Lung (tissue), 11 donors: ENCODE measurements at regions not wholly inside any gene's neighbourhood (a gene's known extent, or its start where the extent isn't known, plus 50 kb on each side); places are given as distances from the start of the nearest gene placed in this dataset.

ENCODE experiments used
- ATAC-seq: fragments of 200-7000 bp; cut with Tn5 transposase; one replicate; pipeline ENCODE4 v1.9.1; 2020; ENCODE audit warnings: moderate number of reproducible peaks; ENCODE audit not compliant: insufficient read depth, low FRiP score
- DNase-seq, 3 donors: peaks; one replicate each; pipeline ENCODE4 v3.0.0-alpha.2; 2013 to 2017
- H3K27ac ChIP-seq, 2 donors: one replicate each; pipeline ENCODE4 v1.5.1; 2013; ENCODE audit warnings: mild to moderate bottlenecking in 2 of 2, moderate library complexity in 2 of 2, control low read depth in 1 of 2, inconsistent platforms in 1 of 2, low read depth in 1 of 2, low read length in 1 of 2
- H3K27me3 ChIP-seq, 3 donors: one replicate each; pipeline ENCODE4 v1.5.1; 2013; ENCODE audit warnings: low read length in 2 of 3; ENCODE audit not compliant: control insufficient read depth in 3 of 3, insufficient read depth in 3 of 3
- H3K36me3 ChIP-seq, 4 donors: one replicate each; pipeline ENCODE4 v1.5.1; 2013; ENCODE audit warnings: low read length in 4 of 4, mild to moderate bottlenecking in 1 of 4, moderate library complexity in 1 of 4; ENCODE audit not compliant: control insufficient read depth in 4 of 4, insufficient read depth in 4 of 4
- H3K4me1 ChIP-seq, 5 donors: one replicate each; pipeline ENCODE4 v1.5.1; 2013; ENCODE audit warnings: low read length in 5 of 5, mild to moderate bottlenecking in 2 of 5, moderate library complexity in 1 of 5; ENCODE audit not compliant: control insufficient read depth in 5 of 5, insufficient read depth in 5 of 5
- H3K4me3 ChIP-seq: one replicate; pipeline ENCODE4 v1.5.1; 2013; ENCODE audit warnings: mild to moderate bottlenecking, control low read depth, moderate library complexity
- H3K9ac ChIP-seq, 2 donors: one replicate each; pipeline ENCODE4 v1.5.1; 2013; ENCODE audit warnings: low read length in 2 of 2, control low read depth in 1 of 2; ENCODE audit not compliant: insufficient read depth in 1 of 2
- H3K9me3 ChIP-seq, 4 donors: one replicate each; pipeline ENCODE4 v1.5.1; 2013; ENCODE audit warnings: low read length in 3 of 4, mild to moderate bottlenecking in 1 of 4, moderate library complexity in 1 of 4; ENCODE audit not compliant: control insufficient read depth in 4 of 4, insufficient read depth in 3 of 4
- WGBS, 2 donors: extraction: QIAGEN DNeasy Blood & Tissue Kit; methylation state at CpG; one replicate each; pipeline ENCODE4 v1.1.7; 2013; 5-methylcytosine and 5-hydroxymethylcytosine counted together
- TF ChIP-seq, protein P1 (sequence below): IDR thresholded peaks from 2 replicates; pipeline ENCODE4 v1.5.1; 2012; ENCODE audit warnings: mild to moderate bottlenecking; ENCODE audit errors: control extremely low read depth, extremely low read depth
- donor health status: control.
- donor health status: control.
- donor health status: Bipolar disorder and iron deficiency.
- donor health status: healthy.
- donor health status: DM: yes; HTN: yes; CAD: no.

DNA sequence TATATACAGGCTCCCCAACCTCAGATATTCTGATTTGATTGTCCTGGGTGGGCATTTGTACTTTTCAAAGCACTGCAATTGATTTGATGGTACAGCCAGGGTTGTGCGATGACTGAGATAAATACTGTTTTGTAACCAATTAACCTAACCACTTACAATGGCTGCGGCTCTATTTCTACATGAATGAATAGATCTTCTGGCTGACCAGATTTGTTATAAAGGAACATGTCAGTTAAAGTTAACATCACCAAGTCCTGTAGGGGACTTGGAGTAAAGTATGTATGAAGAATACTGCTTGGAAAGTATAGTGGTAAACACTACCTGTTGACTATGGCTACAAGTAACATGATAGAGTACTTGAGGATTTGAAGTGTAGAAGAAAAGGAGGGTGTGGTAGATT lies 369.2 kb upstream of the JAG1 start:
- ATAC-seq: no peak
- no peak overlapping the region for H3K27ac ChIP-seq
- H3K27me3 ChIP-seq: no peaks in the 10 kb centered on the region
- no peaks in the 10 kb centered on the region for H3K36me3 ChIP-seq
- TF ChIP-seq, protein P1, sequence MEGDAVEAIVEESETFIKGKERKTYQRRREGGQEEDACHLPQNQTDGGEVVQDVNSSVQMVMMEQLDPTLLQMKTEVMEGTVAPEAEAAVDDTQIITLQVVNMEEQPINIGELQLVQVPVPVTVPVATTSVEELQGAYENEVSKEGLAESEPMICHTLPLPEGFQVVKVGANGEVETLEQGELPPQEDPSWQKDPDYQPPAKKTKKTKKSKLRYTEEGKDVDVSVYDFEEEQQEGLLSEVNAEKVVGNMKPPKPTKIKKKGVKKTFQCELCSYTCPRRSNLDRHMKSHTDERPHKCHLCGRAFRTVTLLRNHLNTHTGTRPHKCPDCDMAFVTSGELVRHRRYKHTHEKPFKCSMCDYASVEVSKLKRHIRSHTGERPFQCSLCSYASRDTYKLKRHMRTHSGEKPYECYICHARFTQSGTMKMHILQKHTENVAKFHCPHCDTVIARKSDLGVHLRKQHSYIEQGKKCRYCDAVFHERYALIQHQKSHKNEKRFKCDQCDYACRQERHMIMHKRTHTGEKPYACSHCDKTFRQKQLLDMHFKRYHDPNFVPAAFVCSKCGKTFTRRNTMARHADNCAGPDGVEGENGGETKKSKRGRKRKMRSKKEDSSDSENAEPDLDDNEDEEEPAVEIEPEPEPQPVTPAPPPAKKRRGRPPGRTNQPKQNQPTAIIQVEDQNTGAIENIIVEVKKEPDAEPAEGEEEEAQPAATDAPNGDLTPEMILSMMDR: no peak
- no peaks in the 10 kb centered on the region for H3K4me1 ChIP-seq
- no peak for DNase-seq
- H3K4me3 ChIP-seq: no peak overlapping the region
- H3K9me3 ChIP-seq: no peaks in the 10 kb centered on the region
- 95 to 99% methylated on average over 2 of the region's 2 CpGs for WGBS, 2 donors
- H3K9ac ChIP-seq: no peak overlapping the region

DNA sequence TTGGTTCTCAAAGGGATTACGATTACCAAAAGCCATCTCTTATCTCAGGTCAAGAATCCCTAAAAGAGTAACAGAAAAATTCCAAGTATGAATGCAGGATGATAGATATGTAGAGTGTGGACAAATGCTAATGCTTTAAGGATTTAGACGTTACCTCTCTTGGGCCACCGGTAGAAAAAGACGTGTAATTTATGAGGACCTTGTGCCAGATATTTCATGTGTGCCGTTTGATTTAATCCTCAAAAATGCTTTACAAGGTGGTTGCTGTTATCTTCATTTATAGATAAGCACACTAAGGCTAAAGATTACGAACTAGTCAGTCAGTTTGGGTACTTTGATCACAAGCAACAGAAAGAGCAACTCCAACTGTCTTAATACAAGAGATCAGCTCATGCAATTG lies 370.8 kb upstream of the JAG1 start:
- Histone ChIP-seq H3K27me3 (no peaks in the 10 kb centered on the region), H3K27ac (no peak overlapping the region), H3K36me3 (no peaks in the 10 kb centered on the region), H3K4me1 (no peaks in the 10 kb centered on the region), H3K9ac (no peak overlapping the region), H3K9me3 (no peaks in the 10 kb centered on the region), H3K4me3 (no peak overlapping the region)
- ATAC-seq: no peak
- TF ChIP-seq, protein P1: no peak
- WGBS, 2 donors: 73 to 84% methylated on average over 6 of the region's 6 CpGs
- DNase-seq: no peak

DNA sequence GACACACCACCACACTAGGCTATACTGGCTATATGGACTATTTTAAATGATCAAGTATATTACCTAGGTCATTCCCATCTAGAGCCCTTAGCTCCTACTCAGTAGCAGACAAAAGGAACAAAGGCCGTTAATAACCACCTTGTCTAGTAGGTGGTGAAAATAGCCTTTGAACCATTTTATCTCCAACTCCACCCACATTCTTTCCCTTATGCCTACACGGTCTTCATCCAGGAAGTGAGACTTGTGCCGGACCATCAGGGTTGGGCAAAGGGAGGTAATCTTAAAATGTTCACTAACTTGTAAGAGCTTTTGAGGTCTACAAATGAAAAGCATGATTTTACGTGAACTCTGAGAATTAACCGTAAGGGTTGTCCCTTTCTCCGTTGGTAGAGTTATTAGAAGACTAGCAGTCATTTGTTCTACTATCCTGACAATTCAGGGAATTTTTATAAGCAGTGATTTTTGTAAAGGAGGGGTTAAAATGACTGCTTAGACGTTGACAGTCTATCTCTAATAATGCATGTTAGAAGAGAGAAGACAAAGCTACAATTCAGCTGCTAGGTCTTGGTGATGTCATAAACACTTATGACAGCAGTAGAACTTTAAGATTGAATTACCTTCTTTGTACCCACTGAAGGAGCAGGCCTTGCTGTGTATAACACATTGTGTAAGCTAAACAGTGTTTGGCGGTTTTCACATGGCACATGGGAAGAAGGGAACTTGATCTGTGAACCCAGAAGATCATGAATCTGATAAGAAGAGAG lies 371.8 kb upstream of the JAG1 start:
- Histone ChIP-seq H3K4me3 (no peak overlapping the region), H3K4me1 (no peaks in the 10 kb centered on the region), H3K9ac (no peak overlapping the region), H3K27me3 (no peaks in the 10 kb centered on the region), H3K36me3 (no peaks in the 10 kb centered on the region), H3K27ac (no peak overlapping the region), H3K9me3 (no peaks in the 10 kb centered on the region)
- DNase-seq (no peak), ATAC-seq (no peak)
- TF ChIP-seq, protein P1: no peak
- WGBS, 2 donors: 91 to 94% methylated on average over 8 of the region's 8 CpGs

DNA sequence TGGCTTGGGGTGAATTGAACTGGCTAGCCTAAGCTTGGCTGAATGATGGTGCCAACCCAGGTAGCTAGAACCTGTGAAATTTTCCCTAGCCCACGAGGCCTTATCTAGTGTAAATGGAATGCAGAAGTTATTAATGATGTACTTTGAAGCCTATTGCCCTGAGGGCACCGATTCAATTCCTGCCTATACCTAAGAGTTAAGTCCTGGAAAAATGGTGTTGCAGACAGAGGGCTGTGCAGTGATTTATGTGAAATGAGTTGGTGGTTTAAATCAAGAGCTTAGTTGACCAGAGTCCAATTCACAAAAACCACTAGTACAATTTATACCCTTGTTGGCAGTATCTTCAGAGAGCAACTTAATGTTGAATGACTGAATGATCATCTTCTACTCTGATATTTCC lies 373.8 kb upstream of the JAG1 start:
- ATAC-seq (no peak), DNase-seq (no peak)
- Histone ChIP-seq H3K4me3 (no peak overlapping the region), H3K9me3 (no peaks in the 10 kb centered on the region), H3K27me3 (no peaks in the 10 kb centered on the region), H3K27ac (no peak overlapping the region), H3K36me3 (no peaks in the 10 kb centered on the region), H3K9ac (no peak overlapping the region), H3K4me1 (no peaks in the 10 kb centered on the region)
- TF ChIP-seq, protein P1: no peak
- 60 to 71% methylated on average over 2 of the region's 2 CpGs for WGBS, 2 donors
